ENCODE measurements at regions not wholly inside any gene's neighbourhood (a gene's known extent, or its start where the extent isn't known, plus 50 kb on each side); places are given as distances from the start of the nearest gene placed in this dataset.

DNA sequence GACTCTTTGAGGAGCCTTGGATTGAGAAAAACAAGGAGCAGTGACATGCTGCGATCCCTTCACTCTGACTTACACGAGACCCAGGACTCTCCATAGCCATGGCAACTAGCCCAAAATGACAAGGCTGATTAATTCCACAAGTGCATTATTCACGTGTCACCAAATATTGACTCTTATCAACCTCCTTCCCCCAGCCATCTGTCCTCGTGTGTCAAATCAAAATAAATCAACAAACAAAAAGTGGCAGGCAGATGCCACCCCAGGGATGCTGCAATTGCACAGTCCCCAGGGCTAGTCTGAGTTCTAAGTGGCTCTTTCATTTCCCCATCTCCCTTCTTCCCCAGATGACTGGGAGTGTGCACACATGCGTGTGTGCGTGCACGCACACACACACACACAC, 104.9 kb downstream of the AQP9 start:
- no peaks in the 10 kb centered on the region for H3K36me3 ChIP-seq (ENCODE audit: insufficient read depth, low read length, poor library complexity, severe bottlenecking)
- no peaks in the 10 kb centered on the region for H3K9me3 ChIP-seq (ENCODE audit: low read depth, low read length, poor library complexity, severe bottlenecking)
- no TSS peak for BruUV-seq (replicated peaks)
- H3K27ac ChIP-seq (ENCODE audit: low read depth, low read length, poor library complexity, severe bottlenecking) = no peak overlapping the region
- ChIA-PET POLR2A (ENCODE audit: low non-redundant PET) (no interaction called here), CTCF (no interaction called here)
- H3K27me3 ChIP-seq (replicated peaks; ENCODE audit: insufficient read depth, low read depth, low read length, poor library complexity) = no peaks in the 10 kb centered on the region
- H3K4me3 ChIP-seq (ENCODE audit: low read depth, low read length, poor library complexity, severe bottlenecking) = no peak overlapping the region
- intact Hi-C loops (cut with micrococcal nuclease; ENCODE audit: unreplicated experiment) = no loop called here
- DNase-seq (ENCODE audit: low spot score) = no peak
- no peaks in the 10 kb centered on the region for H3K4me1 ChIP-seq (ENCODE audit: insufficient read depth, low read length, poor library complexity, severe bottlenecking)
- TF ChIP-seq, protein P1, sequence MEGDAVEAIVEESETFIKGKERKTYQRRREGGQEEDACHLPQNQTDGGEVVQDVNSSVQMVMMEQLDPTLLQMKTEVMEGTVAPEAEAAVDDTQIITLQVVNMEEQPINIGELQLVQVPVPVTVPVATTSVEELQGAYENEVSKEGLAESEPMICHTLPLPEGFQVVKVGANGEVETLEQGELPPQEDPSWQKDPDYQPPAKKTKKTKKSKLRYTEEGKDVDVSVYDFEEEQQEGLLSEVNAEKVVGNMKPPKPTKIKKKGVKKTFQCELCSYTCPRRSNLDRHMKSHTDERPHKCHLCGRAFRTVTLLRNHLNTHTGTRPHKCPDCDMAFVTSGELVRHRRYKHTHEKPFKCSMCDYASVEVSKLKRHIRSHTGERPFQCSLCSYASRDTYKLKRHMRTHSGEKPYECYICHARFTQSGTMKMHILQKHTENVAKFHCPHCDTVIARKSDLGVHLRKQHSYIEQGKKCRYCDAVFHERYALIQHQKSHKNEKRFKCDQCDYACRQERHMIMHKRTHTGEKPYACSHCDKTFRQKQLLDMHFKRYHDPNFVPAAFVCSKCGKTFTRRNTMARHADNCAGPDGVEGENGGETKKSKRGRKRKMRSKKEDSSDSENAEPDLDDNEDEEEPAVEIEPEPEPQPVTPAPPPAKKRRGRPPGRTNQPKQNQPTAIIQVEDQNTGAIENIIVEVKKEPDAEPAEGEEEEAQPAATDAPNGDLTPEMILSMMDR (conservative IDR thresholded peaks at IDR 0.05; ENCODE audit: low read depth, low read length) = no peak
- no peak for TF ChIP-seq EZH2 (IDR thresholded peaks at IDR 0.05; ENCODE audit: borderline replicate concordance, low read depth, low read length, poor library complexity, severe bottlenecking)

DNA sequence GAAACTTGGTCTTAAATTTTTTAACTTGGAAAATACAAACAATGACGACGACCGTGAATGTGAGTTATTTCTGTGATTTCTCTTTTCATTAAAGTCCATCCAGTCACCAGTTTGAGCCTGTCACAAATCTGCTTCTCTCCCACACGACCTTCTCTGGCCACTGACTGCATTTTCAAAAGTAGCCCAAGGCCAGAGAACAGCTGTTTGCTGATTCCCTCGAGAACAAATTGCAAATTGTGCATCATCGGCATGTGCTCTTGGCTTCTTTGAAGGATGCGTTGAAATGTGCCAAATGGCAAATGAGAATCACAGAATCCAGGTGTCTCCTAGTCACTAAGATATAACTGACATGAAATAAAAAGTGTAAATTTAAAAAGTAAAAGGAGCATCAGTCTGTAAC, 106.4 kb downstream of the AQP9 start:
- no peak for TF ChIP-seq EZH2 (IDR thresholded peaks at IDR 0.05; ENCODE audit: borderline replicate concordance, low read depth, low read length, poor library complexity, severe bottlenecking)
- no peak overlapping the region for H3K4me3 ChIP-seq (ENCODE audit: low read depth, low read length, poor library complexity, severe bottlenecking)
- BruUV-seq (replicated peaks) = no TSS peak
- POLR2A ChIA-PET (ENCODE audit: low non-redundant PET) = no interaction called here
- CTCF ChIA-PET = no interaction called here
- no peak for DNase-seq (ENCODE audit: low spot score)
- H3K27me3 ChIP-seq (replicated peaks; ENCODE audit: insufficient read depth, low read depth, low read length, poor library complexity) = no peaks in the 10 kb centered on the region
- H3K4me1 ChIP-seq (ENCODE audit: insufficient read depth, low read length, poor library complexity, severe bottlenecking) = no peaks in the 10 kb centered on the region
- intact Hi-C loops (cut with micrococcal nuclease; ENCODE audit: unreplicated experiment) = no loop called here
- H3K9me3 ChIP-seq (ENCODE audit: low read depth, low read length, poor library complexity, severe bottlenecking) = no peaks in the 10 kb centered on the region
- no peaks in the 10 kb centered on the region for H3K36me3 ChIP-seq (ENCODE audit: insufficient read depth, low read length, poor library complexity, severe bottlenecking)
- H3K27ac ChIP-seq (ENCODE audit: low read depth, low read length, poor library complexity, severe bottlenecking) = no peak overlapping the region

DNA sequence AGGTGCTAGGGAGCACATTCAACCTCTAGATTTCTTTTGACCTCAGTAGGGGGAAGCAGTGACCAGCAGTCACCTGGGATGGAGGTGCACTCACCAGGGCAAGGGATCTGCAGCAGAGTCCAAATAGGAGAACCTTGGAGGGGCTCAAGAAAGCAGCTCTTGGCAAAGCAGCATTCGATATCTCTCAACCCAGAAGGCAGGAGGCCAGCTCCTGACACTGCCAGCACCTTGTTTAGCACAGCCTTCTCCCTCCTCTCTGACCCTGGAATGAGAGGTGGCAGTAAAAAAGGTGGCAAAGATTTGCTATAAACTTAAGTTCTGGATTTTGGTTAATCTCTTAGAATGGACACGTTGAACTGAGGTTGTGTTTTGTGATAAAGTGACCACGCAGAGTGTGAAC, 107.9 kb downstream of the AQP9 start:
- Histone ChIP-seq H3K27me3 (replicated peaks; ENCODE audit: insufficient read depth, low read depth, low read length, poor library complexity) (no peaks in the 10 kb centered on the region), H3K36me3 (ENCODE audit: insufficient read depth, low read length, poor library complexity, severe bottlenecking) (no peaks in the 10 kb centered on the region), H3K4me3 (ENCODE audit: low read depth, low read length, poor library complexity, severe bottlenecking) (no peak overlapping the region), H3K27ac (ENCODE audit: low read depth, low read length, poor library complexity, severe bottlenecking) (no peak overlapping the region), H3K4me1 (ENCODE audit: insufficient read depth, low read length, poor library complexity, severe bottlenecking) (no peaks in the 10 kb centered on the region), H3K9me3 (ENCODE audit: low read depth, low read length, poor library complexity, severe bottlenecking) (no peaks in the 10 kb centered on the region)
- no TSS peak for BruUV-seq (replicated peaks)
- TF ChIP-seq EZH2 (IDR thresholded peaks at IDR 0.05; ENCODE audit: borderline replicate concordance, low read depth, low read length, poor library complexity, severe bottlenecking) = no peak
- TF ChIP-seq, protein P1 (conservative IDR thresholded peaks at IDR 0.05; ENCODE audit: low read depth, low read length) = no peak
- intact Hi-C loops (cut with micrococcal nuclease; ENCODE audit: unreplicated experiment) = no loop called here
- DNase-seq (ENCODE audit: low spot score) = no peak
- ChIA-PET CTCF (no interaction called here), POLR2A (ENCODE audit: low non-redundant PET) (no interaction called here)
